GM23248 (cell line): ENCODE measurements at regions not wholly inside any gene's neighbourhood (a gene's known extent, or its start where the extent isn't known, plus 50 kb on each side); places are given as distances from the start of the nearest gene placed in this dataset.

ENCODE experiments used
- DNase-seq: peaks from one replicate; pipeline ENCODE4 v3.0.0-alpha.2; 2015
- H2AFZ ChIP-seq: fragments of 200-600 bp; sonication (generic); 2 replicates; pipeline ENCODE4 v1.6.1; 2016; ENCODE audit warnings: antibody characterized with exemption
- H3F3A ChIP-seq: fragments of 200-600 bp; sonication (generic); 2 replicates; pipeline ENCODE4 v1.6.1; 2016; ENCODE audit warnings: mild to moderate bottlenecking, antibody characterized with exemption, mixed run types; ENCODE audit not compliant: insufficient read depth
- H3K27ac ChIP-seq: fragments of 200-600 bp; sonication (generic); 2 replicates; pipeline ENCODE4 v1.5.1; 2016; ENCODE audit warnings: mild to moderate bottlenecking
- H3K27me3 ChIP-seq: fragments of 200-600 bp; sonication (generic); replicated peaks from 2 replicates; pipeline ENCODE4 v1.6.1; 2016; ENCODE audit warnings: mild to moderate bottlenecking; ENCODE audit not compliant: insufficient read depth
- H3K36me3 ChIP-seq: fragments of 200-600 bp; sonication (generic); 2 replicates; pipeline ENCODE4 v1.6.1; 2016; ENCODE audit warnings: low read depth, mild to moderate bottlenecking
- H3K4me1 ChIP-seq: fragments of 200-600 bp; sonication (generic); 2 replicates; pipeline ENCODE4 v1.6.1; 2016; ENCODE audit warnings: mild to moderate bottlenecking; ENCODE audit not compliant: insufficient read depth
- H3K4me2 ChIP-seq: fragments of 200-600 bp; sonication (generic); one replicate; pipeline ENCODE4 v1.6.1; 2016; ENCODE audit warnings: mild to moderate bottlenecking; ENCODE audit not compliant: unreplicated experiment
- H3K4me3 ChIP-seq: fragments of 200-600 bp; sonication (generic); 2 replicates; pipeline ENCODE4 v1.5.1; 2016; ENCODE audit warnings: mild to moderate bottlenecking
- H3K79me2 ChIP-seq: fragments of 200-600 bp; sonication (generic); 2 replicates; pipeline ENCODE4 v1.6.1; 2016; ENCODE audit warnings: mild to moderate bottlenecking; ENCODE audit not compliant: insufficient read depth
- H3K9ac ChIP-seq: fragments of 200-600 bp; sonication (generic); 2 replicates; pipeline ENCODE4 v1.6.1; 2016; ENCODE audit warnings: mild to moderate bottlenecking
- H3K9me2 ChIP-seq: fragments of 200-600 bp; sonication (generic); 2 replicates; pipeline ENCODE4 v1.6.1; 2016; ENCODE audit warnings: mixed run types, mild to moderate bottlenecking, moderate library complexity; ENCODE audit not compliant: insufficient read depth
- H3K9me3 ChIP-seq: fragments of 200-600 bp; sonication (generic); one replicate; pipeline ENCODE4 v1.6.1; 2017; ENCODE audit warnings: low read depth
- H4K20me1 ChIP-seq: fragments of 200-600 bp; sonication (generic); 2 replicates; pipeline ENCODE4 v1.6.0; 2016; ENCODE audit not compliant: insufficient read depth
- EZH2 ChIP-seq: fragments of 200-600 bp; sonication (generic); IDR thresholded peaks from 2 replicates; pipeline ENCODE4 v1.6.1; 2018; ENCODE audit warnings: antibody characterized with exemption, mild to moderate bottlenecking; ENCODE audit not compliant: insufficient read depth, poor library complexity, severe bottlenecking
- EZH2phosphoT487 ChIP-seq: fragments of 200-600 bp; sonication (generic); IDR thresholded peaks from 2 replicates; pipeline ENCODE4 v1.6.1; 2018; ENCODE audit warnings: antibody characterized with exemption, moderate library complexity, mild to moderate bottlenecking, low read depth; ENCODE audit not compliant: insufficient read depth
- WGBS, 2 experiments: methylation state at CpG; one replicate each; pipeline ENCODE4 v1.1.6; 2015 to 2017; ENCODE audit warnings: low lambda C conversion rate in 2 of 2, low coverage in 1 of 2; ENCODE audit errors: missing lambda C conversion rate in 2 of 2; 5-methylcytosine and 5-hydroxymethylcytosine counted together
- in situ Hi-C: fragments of 300-500 bp; cut with MboI; formaldehyde crosslinking; loops from 2 replicates; pipeline ENCODE4 v1.15.0; 2020

GRCh38 chr13:111503905-111504695 lies 183.7 kb downstream of the TEX29 start:
- TF ChIP-seq EZH2 (no peak), EZH2phosphoT487 (no peak)
- no peaks in the 10 kb centered on the region for H3K27me3 ChIP-seq
- no peak overlapping the region for H3K27ac ChIP-seq
- no peak overlapping the region for H3K9ac ChIP-seq
- H3K4me1 ChIP-seq = no peaks in the 10 kb centered on the region
- no peaks in the 10 kb centered on the region for H4K20me1 ChIP-seq
- H2AFZ ChIP-seq = no peak overlapping the region
- H3K36me3 ChIP-seq = no peaks in the 10 kb centered on the region
- 32 to 35% methylated on average over 13 of the region's 13 CpGs for WGBS, 2 experiments
- no peaks in the 10 kb centered on the region for H3K79me2 ChIP-seq
- H3K9me2 ChIP-seq = no peaks in the 10 kb centered on the region
- no peak overlapping the region for H3K4me2 ChIP-seq
- H3F3A ChIP-seq = no peaks in the 10 kb centered on the region
- H3K9me3 ChIP-seq = no peaks in the 10 kb centered on the region
- no peak overlapping the region for H3K4me3 ChIP-seq
- no peak for DNase-seq
- in situ Hi-C loops = no loop called here

GRCh38 chr13:111505175-111505777 lies 184.8 kb downstream of the TEX29 start:
- H3K9me3 ChIP-seq = no peaks in the 10 kb centered on the region
- H3K4me3 ChIP-seq = no peak overlapping the region
- H3K4me2 ChIP-seq = no peak overlapping the region
- no peaks in the 10 kb centered on the region for H3K9me2 ChIP-seq
- H3K36me3 ChIP-seq = no peaks in the 10 kb centered on the region
- peak; percentile 15 for DNase-seq
- no peak overlapping the region for H3K27ac ChIP-seq
- H3K9ac ChIP-seq = no peak overlapping the region
- TF ChIP-seq EZH2phosphoT487 = no peak
- no peak for TF ChIP-seq EZH2
- 7 to 12% methylated on average over 19 to 20 of the region's 20 CpGs for WGBS, 2 experiments
- no peaks in the 10 kb centered on the region for H3K27me3 ChIP-seq
- H3K4me1 ChIP-seq = no peaks in the 10 kb centered on the region
- H3K79me2 ChIP-seq = no peaks in the 10 kb centered on the region
- no peaks in the 10 kb centered on the region for H3F3A ChIP-seq
- in situ Hi-C loops = no loop called here
- H2AFZ ChIP-seq = no peak overlapping the region
- no peaks in the 10 kb centered on the region for H4K20me1 ChIP-seq

GRCh38 chr13:111506125-111506524 lies 185.7 kb downstream of the TEX29 start:
- in situ Hi-C loops = no loop called here
- 51 to 62% methylated on average over 6 of the region's 6 CpGs for WGBS, 2 experiments

GRCh38 chr13:111506621-111507020 lies 186.2 kb downstream of the TEX29 start:
- in situ Hi-C loops = no loop called here

More at GRCh38 chr13:111506125-111506524, 185.7 kb downstream of the TEX29 start:
- Histone ChIP-seq H3K9me3 (no peaks in the 10 kb centered on the region), H3K4me3 (no peak overlapping the region), H4K20me1 (no peaks in the 10 kb centered on the region), H3K79me2 (no peaks in the 10 kb centered on the region), H3K27me3 (no peaks in the 10 kb centered on the region), H3K9me2 (no peaks in the 10 kb centered on the region), H3K4me2 (no peak overlapping the region), H2AFZ (no peak overlapping the region), H3K27ac (no peak overlapping the region), H3K9ac (no peak overlapping the region), H3F3A (no peaks in the 10 kb centered on the region), H3K36me3 (no peaks in the 10 kb centered on the region), H3K4me1 (no peaks in the 10 kb centered on the region)
- TF ChIP-seq EZH2 (no peak), EZH2phosphoT487 (no peak)
- DNase-seq = no peak

More at GRCh38 chr13:111506621-111507020, 186.2 kb downstream of the TEX29 start:
- Histone ChIP-seq H3K27me3 (no peaks in the 10 kb centered on the region), H3K4me3 (no peak overlapping the region), H3K9me3 (no peaks in the 10 kb centered on the region), H3K4me2 (no peak overlapping the region), H3K36me3 (no peaks in the 10 kb centered on the region), H3F3A (no peaks in the 10 kb centered on the region), H4K20me1 (no peaks in the 10 kb centered on the region), H3K4me1 (no peaks in the 10 kb centered on the region), H3K79me2 (no peaks in the 10 kb centered on the region), H2AFZ (no peak overlapping the region), H3K9ac (no peak overlapping the region), H3K27ac (no peak overlapping the region), H3K9me2 (no peaks in the 10 kb centered on the region)
- DNase-seq = no peak
- no peak for TF ChIP-seq EZH2phosphoT487
- no peak for TF ChIP-seq EZH2
- WGBS, 2 experiments = 30 to 31% methylated on average over 7 of the region's 7 CpGs
